SK-N-SH treated with all-trans-retinoic acid at 6 μM for 48 hours (cell line): ENCODE measurements at regions not wholly inside any gene's neighbourhood (a gene's known extent, or its start where the extent isn't known, plus 50 kb on each side); places are given as distances from the start of the nearest gene placed in this dataset.

Experiments
- ATAC-seq: fragments of 200-7000 bp; cut with Tn5 transposase; 3 replicates; pipeline ENCODE4 v1.9.1; 2020; ENCODE audit warnings: mild to moderate bottlenecking, moderate library complexity
- BACH2 ChIP-seq: fragments of 250-450 bp; sonication (Bioruptor Pico); IDR thresholded peaks from 2 replicates; pipeline ENCODE4 v1.9.0; 2021; ENCODE audit warnings: mild to moderate bottlenecking, borderline replicate concordance
- CSDC2 ChIP-seq: fragments of 250-450 bp; sonication (Bioruptor Pico); IDR thresholded peaks from 2 replicates; pipeline ENCODE4 v1.5.0; 2020; ENCODE audit warnings: mild to moderate bottlenecking, moderate library complexity
- ESRRG ChIP-seq: fragments of 250-450 bp; sonication (Bioruptor Pico); IDR thresholded peaks from 2 replicates; pipeline ENCODE4 v1.6.1; 2021; ENCODE audit warnings: mild to moderate bottlenecking
- GLIS3 ChIP-seq: fragments of 250-450 bp; sonication (Bioruptor Pico); IDR thresholded peaks from 2 replicates; pipeline ENCODE4 v1.5.0; 2020; ENCODE audit warnings: mild to moderate bottlenecking, moderate library complexity
- ISL1 ChIP-seq: fragments of 250-450 bp; sonication (Bioruptor Pico); IDR thresholded peaks from 2 replicates; pipeline ENCODE4 v2.1.2; 2022; ENCODE audit warnings: mild to moderate bottlenecking, moderate library complexity
- OSR1 ChIP-seq: fragments of 250-450 bp; sonication (Bioruptor Pico); IDR thresholded peaks from 2 replicates; pipeline ENCODE4 v1.8.0; 2022; ENCODE audit warnings: moderate library complexity, mild to moderate bottlenecking, inconsistent platforms
- PATZ1 ChIP-seq: fragments of 250-450 bp; sonication (Bioruptor Pico); IDR thresholded peaks from 2 replicates; pipeline ENCODE4 v1.8.0; 2020; ENCODE audit warnings: mild to moderate bottlenecking, moderate library complexity, borderline replicate concordance
- PPARA ChIP-seq: fragments of 250-450 bp; sonication (Bioruptor Pico); IDR thresholded peaks from 2 replicates; pipeline ENCODE4 v1.5.0; 2020; ENCODE audit warnings: mild to moderate bottlenecking, borderline replicate concordance
- RARB ChIP-seq: fragments of 250-450 bp; sonication (Bioruptor Pico); IDR thresholded peaks from 2 replicates; pipeline ENCODE4 v1.8.0; 2021; ENCODE audit warnings: mild to moderate bottlenecking, moderate library complexity
- SNAI2 ChIP-seq: fragments of 250-450 bp; sonication (Bioruptor Pico); IDR thresholded peaks from 2 replicates; pipeline ENCODE4 v1.5.0; 2020; ENCODE audit warnings: mild to moderate bottlenecking, moderate library complexity
- TCF4 ChIP-seq: fragments of 250-450 bp; sonication (Bioruptor Pico); IDR thresholded peaks from 2 replicates; pipeline ENCODE4 v1.8.0; 2021; ENCODE audit warnings: mild to moderate bottlenecking, moderate library complexity, borderline replicate concordance
- TOX ChIP-seq: fragments of 250-450 bp; sonication (Bioruptor Pico); IDR thresholded peaks from 2 replicates; pipeline ENCODE4 v1.8.0; 2021; ENCODE audit warnings: mild to moderate bottlenecking, moderate library complexity, borderline replicate concordance
- TSHZ2 ChIP-seq: fragments of 250-450 bp; sonication (Bioruptor Pico); IDR thresholded peaks from 2 replicates; pipeline ENCODE4 v1.5.0; 2020; ENCODE audit warnings: mild to moderate bottlenecking, moderate library complexity
- ZC3H10 ChIP-seq: fragments of 250-450 bp; sonication (Bioruptor Pico); IDR thresholded peaks from 2 replicates; pipeline ENCODE4 v1.5.1; 2021; ENCODE audit warnings: mild to moderate bottlenecking, moderate library complexity
- ZFP3 ChIP-seq: fragments of 250-450 bp; sonication (Bioruptor Pico); IDR thresholded peaks from 2 replicates; pipeline ENCODE4 v1.5.0; 2020; ENCODE audit warnings: mild to moderate bottlenecking, moderate library complexity
- ZFP30 ChIP-seq: fragments of 450-650 bp; formaldehyde crosslinking; IDR thresholded peaks from 2 replicates; pipeline ENCODE4 v1.5.0; 2022; ENCODE audit warnings: mild to moderate bottlenecking, moderate library complexity
- ZNF565 ChIP-seq: fragments of 450-650 bp; formaldehyde crosslinking; conservative IDR thresholded peaks from 2 replicates; pipeline ENCODE4 v1.5.0; 2020; ENCODE audit warnings: low read depth, mild to moderate bottlenecking, moderate library complexity
- ZNF70 ChIP-seq: fragments of 450-650 bp; formaldehyde crosslinking; IDR thresholded peaks from 2 replicates; pipeline ENCODE4 v1.5.0; 2020; ENCODE audit warnings: mild to moderate bottlenecking, moderate library complexity
- ZNF8 ChIP-seq: fragments of 450-650 bp; formaldehyde crosslinking; IDR thresholded peaks from 2 replicates; pipeline ENCODE4 v1.5.0; 2020; ENCODE audit warnings: mild to moderate bottlenecking, moderate library complexity
- TF ChIP-seq, protein P1 (sequence below): fragments of 250-450 bp; sonication (Bioruptor Pico); IDR thresholded peaks from 2 replicates; pipeline ENCODE4 v1.8.0; 2021; ENCODE audit warnings: low read depth, mild to moderate bottlenecking, moderate library complexity, borderline replicate concordance
- TF ChIP-seq, protein P2 (sequence below): fragments of 250-450 bp; sonication (Bioruptor Pico); IDR thresholded peaks from 2 replicates; pipeline ENCODE4 v1.5.1; 2020; ENCODE audit warnings: low read depth, mild to moderate bottlenecking, moderate library complexity

DNA sequence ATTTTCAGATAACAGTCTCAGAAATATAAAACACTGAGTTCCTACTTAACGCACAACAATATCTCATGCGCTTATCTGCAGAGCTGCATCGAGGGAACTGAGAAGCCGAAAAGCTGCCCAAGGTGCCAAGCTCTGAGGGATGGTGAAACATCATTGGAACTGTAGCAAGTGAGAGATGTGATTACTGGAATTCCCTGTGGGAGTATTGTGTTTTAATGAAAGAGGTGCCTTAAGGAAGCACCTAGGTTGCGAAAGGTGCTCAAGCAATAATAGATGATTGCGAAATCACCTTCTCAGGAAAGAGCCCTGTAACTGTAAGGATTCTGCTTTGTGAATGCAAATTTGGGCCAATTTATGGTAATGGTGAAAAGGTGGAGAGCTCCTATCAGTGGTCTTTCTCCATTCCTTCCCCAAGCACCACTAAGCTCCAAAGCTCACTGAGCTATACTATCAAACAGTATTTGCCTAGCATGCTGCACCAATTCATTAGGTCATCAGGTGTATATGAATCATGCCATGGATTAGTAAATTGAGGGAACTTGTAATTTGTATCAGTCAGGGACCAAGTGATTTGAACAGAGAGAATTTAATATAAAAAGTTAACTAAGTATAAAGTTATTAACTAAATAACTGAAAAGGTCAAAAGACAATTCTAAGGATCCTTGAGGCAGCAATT lies 59.0 kb upstream of the ATP8A1 start:
- TF ChIP-seq ZC3H10 (no peak), ZNF70 (no peak), SNAI2 (CRISPR knock-in tag) (no peak), ZFP30 (CRISPR knock-in tag) (no peak), ZFP3 (CRISPR knock-in tag) (no peak), GLIS3 (no peak), TOX (CRISPR knock-in tag) (no peak), ZNF565 (no peak), BACH2 (CRISPR knock-in tag) (no peak)
- TF ChIP-seq, protein P1, sequence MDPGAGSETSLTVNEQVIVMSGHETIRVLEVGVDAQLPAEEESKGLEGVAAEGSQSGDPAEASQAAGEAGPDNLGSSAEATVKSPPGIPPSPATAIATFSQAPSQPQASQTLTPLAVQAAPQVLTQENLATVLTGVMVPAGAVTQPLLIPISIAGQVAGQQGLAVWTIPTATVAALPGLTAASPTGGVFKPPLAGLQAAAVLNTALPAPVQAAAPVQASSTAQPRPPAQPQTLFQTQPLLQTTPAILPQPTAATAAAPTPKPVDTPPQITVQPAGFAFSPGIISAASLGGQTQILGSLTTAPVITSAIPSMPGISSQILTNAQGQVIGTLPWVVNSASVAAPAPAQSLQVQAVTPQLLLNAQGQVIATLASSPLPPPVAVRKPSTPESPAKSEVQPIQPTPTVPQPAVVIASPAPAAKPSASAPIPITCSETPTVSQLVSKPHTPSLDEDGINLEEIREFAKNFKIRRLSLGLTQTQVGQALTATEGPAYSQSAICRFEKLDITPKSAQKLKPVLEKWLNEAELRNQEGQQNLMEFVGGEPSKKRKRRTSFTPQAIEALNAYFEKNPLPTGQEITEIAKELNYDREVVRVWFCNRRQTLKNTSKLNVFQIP (CRISPR knock-in tag), result no peak
- TF ChIP-seq, protein P2, sequence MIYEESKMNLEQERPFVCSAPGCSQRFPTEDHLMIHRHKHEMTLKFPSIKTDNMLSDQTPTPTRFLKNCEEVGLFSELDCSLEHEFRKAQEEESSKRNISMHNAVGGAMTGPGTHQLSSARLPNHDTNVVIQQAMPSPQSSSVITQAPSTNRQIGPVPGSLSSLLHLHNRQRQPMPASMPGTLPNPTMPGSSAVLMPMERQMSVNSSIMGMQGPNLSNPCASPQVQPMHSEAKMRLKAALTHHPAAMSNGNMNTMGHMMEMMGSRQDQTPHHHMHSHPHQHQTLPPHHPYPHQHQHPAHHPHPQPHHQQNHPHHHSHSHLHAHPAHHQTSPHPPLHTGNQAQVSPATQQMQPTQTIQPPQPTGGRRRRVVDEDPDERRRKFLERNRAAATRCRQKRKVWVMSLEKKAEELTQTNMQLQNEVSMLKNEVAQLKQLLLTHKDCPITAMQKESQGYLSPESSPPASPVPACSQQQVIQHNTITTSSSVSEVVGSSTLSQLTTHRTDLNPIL (CRISPR knock-in tag), result no peak
- TF ChIP-seq, all 23 proteins: peak for 0
- no peak for ATAC-seq

GRCh38 chr4:42713391-42713790 lies 56.5 kb upstream of the ATP8A1 start:
- ATAC-seq, result no peak
- TF ChIP-seq ZFP30 (CRISPR knock-in tag) (no peak), ZC3H10 (no peak), OSR1 (CRISPR knock-in tag) (no peak), PPARA (CRISPR knock-in tag) (no peak), PATZ1 (CRISPR knock-in tag) (no peak), ESRRG (CRISPR knock-in tag) (no peak)
- TF ChIP-seq, protein P2 (CRISPR knock-in tag), result no peak

- no peak for TF ChIP-seq PPARA (CRISPR knock-in tag)
- TF ChIP-seq PATZ1 (CRISPR knock-in tag), result no peak
- no peak for TF ChIP-seq TSHZ2 (CRISPR knock-in tag)
- TF ChIP-seq ZFP3 (CRISPR knock-in tag), result no peak
- TF ChIP-seq ZNF565, result no peak
- TF ChIP-seq, protein P2 (CRISPR knock-in tag), result no peak
- TF ChIP-seq ISL1 (CRISPR knock-in tag), result no peak
- TF ChIP-seq TCF4 (CRISPR knock-in tag), result no peak
- TF ChIP-seq, protein P1 (CRISPR knock-in tag), result no peak
- no peak for TF ChIP-seq OSR1 (CRISPR knock-in tag)
- no peak for TF ChIP-seq ZC3H10
- TF ChIP-seq ZNF8 (CRISPR knock-in tag), result no peak
- TF ChIP-seq RARB (CRISPR knock-in tag), result no peak
- TF ChIP-seq SNAI2 (CRISPR knock-in tag), result no peak
- TF ChIP-seq ZNF70, result no peak
- TF ChIP-seq CSDC2 (CRISPR knock-in tag), result no peak
- no peak for TF ChIP-seq TOX (CRISPR knock-in tag)
- TF ChIP-seq, all 23 proteins: peak for 0
- no peak for ATAC-seq
Observed at GRCh38 chr4:42712854-42713253, 55.9 kb upstream of the ATP8A1 start.
